Hepatocyte (in vitro differentiated cells): ENCODE measurements at regions not wholly inside any gene's neighbourhood (a gene's known extent, or its start where the extent isn't known, plus 50 kb on each side); places are given as distances from the start of the nearest gene placed in this dataset.

Experiments used
- DNase-seq: peaks from one replicate; pipeline ENCODE4 v3.0.0-alpha.2; 2016; ENCODE audit warnings: low spot score
- H2AFZ ChIP-seq: fragments of 200-600 bp; sonication (generic); 2 replicates; pipeline ENCODE4 v1.6.0; 2016; ENCODE audit warnings: antibody characterized with exemption, mild to moderate bottlenecking
- H3K27ac ChIP-seq: fragments of 200-600 bp; sonication (generic); 2 replicates; pipeline ENCODE4 v1.5.1; 2016; ENCODE audit warnings: mild to moderate bottlenecking
- H3K27me3 ChIP-seq: fragments of 200-600 bp; sonication (generic); 2 replicates; pipeline ENCODE4 v1.6.1; 2016
- H3K36me3 ChIP-seq: fragments of 200-600 bp; sonication (generic); replicated peaks from 2 replicates; pipeline ENCODE4 v1.5.1; 2016; ENCODE audit warnings: low read depth; ENCODE audit not compliant: insufficient read depth
- H3K4me1 ChIP-seq: fragments of 200-600 bp; sonication (generic); 2 replicates; pipeline ENCODE4 v1.5.1; 2016; ENCODE audit warnings: mild to moderate bottlenecking, moderate library complexity; ENCODE audit not compliant: insufficient read depth
- H3K4me2 ChIP-seq: fragments of 200-600 bp; sonication (generic); 2 replicates; pipeline ENCODE4 v1.6.0; 2016
- H3K4me3 ChIP-seq: fragments of 200-600 bp; sonication (generic); 2 replicates; pipeline ENCODE4 v1.5.1; 2016; ENCODE audit warnings: mild to moderate bottlenecking
- H3K79me2 ChIP-seq: fragments of 200-600 bp; sonication (generic); 2 replicates; pipeline ENCODE4 v1.6.0; 2017; ENCODE audit warnings: mild to moderate bottlenecking
- H3K9me2 ChIP-seq: fragments of 200-600 bp; sonication (generic); replicated peaks from 2 replicates; pipeline ENCODE4 v1.6.0; 2017; ENCODE audit warnings: mild to moderate bottlenecking; ENCODE audit not compliant: insufficient read depth
- H3K9me3 ChIP-seq: fragments of 200-600 bp; sonication (generic); 2 replicates; pipeline ENCODE4 v1.5.1; 2016; ENCODE audit warnings: low read depth, mild to moderate bottlenecking
- H4K20me1 ChIP-seq: fragments of 200-600 bp; sonication (generic); 2 replicates; pipeline ENCODE4 v1.6.0; 2016; ENCODE audit warnings: mild to moderate bottlenecking; ENCODE audit not compliant: insufficient read depth, poor library complexity, severe bottlenecking
- EZH2 ChIP-seq: fragments of 200-600 bp; sonication (generic); IDR thresholded peaks from 2 replicates; pipeline ENCODE4 v1.6.1; 2016; ENCODE audit warnings: antibody characterized with exemption, mild to moderate bottlenecking, borderline replicate concordance
- EZH2phosphoT487 ChIP-seq: fragments of 200-600 bp; sonication (generic); IDR thresholded peaks from one replicate; pipeline ENCODE4 v1.6.1; 2018; ENCODE audit warnings: antibody characterized with exemption, mild to moderate bottlenecking, low read depth, moderate library complexity; ENCODE audit not compliant: unreplicated experiment, severe bottlenecking
- WGBS: methylation state at CpG from one replicate; pipeline ENCODE4 v1.1.6; 2016; ENCODE audit warnings: low lambda C conversion rate; ENCODE audit errors: missing lambda C conversion rate; 5-methylcytosine and 5-hydroxymethylcytosine counted together
- TF ChIP-seq, protein P1 (sequence below): fragments of 200-600 bp; sonication (generic); IDR thresholded peaks from 2 replicates; pipeline ENCODE4 v1.5.1; 2016; ENCODE audit warnings: antibody characterized with exemption, mild to moderate bottlenecking; ENCODE audit not compliant: poor library complexity

DNA sequence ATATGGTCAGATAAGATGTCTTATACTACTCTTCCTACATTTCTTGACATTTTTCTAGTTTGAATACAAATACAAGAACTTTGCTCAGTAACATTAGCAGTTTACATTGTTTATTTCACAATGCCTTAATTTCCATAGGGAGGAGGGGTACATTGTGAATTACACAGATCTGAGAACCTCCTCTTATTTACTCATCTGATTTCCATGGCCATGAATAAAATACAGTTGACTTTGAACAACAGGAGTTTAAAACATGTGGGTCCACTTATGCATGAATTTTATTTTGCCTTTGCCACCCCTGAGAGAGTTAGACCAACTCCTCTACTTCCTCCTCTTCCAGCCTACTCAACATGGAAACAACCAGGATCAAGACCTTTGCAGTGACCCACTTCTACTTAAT lies 67.7 kb downstream of the MGST1 start:
- Histone ChIP-seq H4K20me1 (no peaks in the 10 kb centered on the region), H3K4me1 (no peaks in the 10 kb centered on the region), H3K4me3 (no peak overlapping the region), H3K27me3 (no peaks in the 10 kb centered on the region), H3K36me3 (no peaks in the 10 kb centered on the region), H3K79me2 (no peaks in the 10 kb centered on the region), H3K9me2 (no peaks in the 10 kb centered on the region), H3K9me3 (no peaks in the 10 kb centered on the region), H3K4me2 (no peak overlapping the region), H3K27ac (no peak overlapping the region), H2AFZ (no peak overlapping the region)
- TF ChIP-seq EZH2 (no peak), EZH2phosphoT487 (no peak)
- TF ChIP-seq, protein P1, sequence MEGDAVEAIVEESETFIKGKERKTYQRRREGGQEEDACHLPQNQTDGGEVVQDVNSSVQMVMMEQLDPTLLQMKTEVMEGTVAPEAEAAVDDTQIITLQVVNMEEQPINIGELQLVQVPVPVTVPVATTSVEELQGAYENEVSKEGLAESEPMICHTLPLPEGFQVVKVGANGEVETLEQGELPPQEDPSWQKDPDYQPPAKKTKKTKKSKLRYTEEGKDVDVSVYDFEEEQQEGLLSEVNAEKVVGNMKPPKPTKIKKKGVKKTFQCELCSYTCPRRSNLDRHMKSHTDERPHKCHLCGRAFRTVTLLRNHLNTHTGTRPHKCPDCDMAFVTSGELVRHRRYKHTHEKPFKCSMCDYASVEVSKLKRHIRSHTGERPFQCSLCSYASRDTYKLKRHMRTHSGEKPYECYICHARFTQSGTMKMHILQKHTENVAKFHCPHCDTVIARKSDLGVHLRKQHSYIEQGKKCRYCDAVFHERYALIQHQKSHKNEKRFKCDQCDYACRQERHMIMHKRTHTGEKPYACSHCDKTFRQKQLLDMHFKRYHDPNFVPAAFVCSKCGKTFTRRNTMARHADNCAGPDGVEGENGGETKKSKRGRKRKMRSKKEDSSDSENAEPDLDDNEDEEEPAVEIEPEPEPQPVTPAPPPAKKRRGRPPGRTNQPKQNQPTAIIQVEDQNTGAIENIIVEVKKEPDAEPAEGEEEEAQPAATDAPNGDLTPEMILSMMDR = no peak
- no peak for DNase-seq

DNA sequence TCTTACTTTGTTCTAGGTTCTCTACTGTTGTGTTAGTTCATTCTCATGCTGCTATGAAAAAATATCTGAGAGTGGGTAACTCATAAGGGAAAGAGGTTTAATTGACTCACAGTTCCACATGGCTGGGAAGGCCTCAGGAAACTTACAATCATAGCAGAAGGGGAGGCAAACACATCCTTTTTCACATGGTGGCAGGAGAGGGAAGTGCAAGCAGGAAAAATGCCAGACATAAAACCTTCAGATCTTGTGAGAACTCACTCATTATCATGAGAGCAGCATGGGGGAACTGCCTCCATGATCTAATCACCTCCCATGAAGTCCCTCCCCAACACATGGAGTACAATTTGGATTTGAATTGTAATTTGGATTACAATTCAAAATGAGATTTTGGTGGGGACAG lies 69.6 kb downstream of the MGST1 start:
- H3K27ac ChIP-seq = no peak overlapping the region
- H4K20me1 ChIP-seq = no peaks in the 10 kb centered on the region
- TF ChIP-seq, protein P1 = no peak
- TF ChIP-seq EZH2 (no peak), EZH2phosphoT487 (no peak)
- no peaks in the 10 kb centered on the region for H3K27me3 ChIP-seq
- no peaks in the 10 kb centered on the region for H3K4me1 ChIP-seq
- H3K79me2 ChIP-seq = no peaks in the 10 kb centered on the region
- H3K36me3 ChIP-seq = no peaks in the 10 kb centered on the region
- H2AFZ ChIP-seq = no peak overlapping the region
- H3K9me3 ChIP-seq = no peaks in the 10 kb centered on the region
- H3K9me2 ChIP-seq = no peaks in the 10 kb centered on the region
- no peak overlapping the region for H3K4me3 ChIP-seq
- DNase-seq = no peak
- no peak overlapping the region for H3K4me2 ChIP-seq

DNA sequence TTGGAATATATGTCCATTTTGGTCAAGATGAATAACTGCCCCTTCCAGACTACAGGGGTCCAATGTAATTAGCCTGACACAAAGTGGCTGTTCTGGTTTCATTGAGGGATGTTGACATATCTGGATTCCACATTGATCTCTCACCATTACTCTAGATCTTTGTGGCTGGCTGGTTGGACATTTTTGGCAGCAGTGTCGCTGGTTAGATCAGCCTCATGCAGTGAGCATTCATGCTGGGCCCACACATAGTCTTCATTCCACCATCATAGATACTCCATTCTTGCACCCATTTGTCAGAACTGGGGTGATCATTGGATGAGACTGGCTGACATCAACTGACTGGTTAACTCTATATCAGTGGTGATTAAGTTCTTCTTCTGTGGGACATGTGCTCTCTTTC lies 74.4 kb downstream of the MGST1 start:
- H3K9me3 ChIP-seq = no peaks in the 10 kb centered on the region
- no peaks in the 10 kb centered on the region for H3K79me2 ChIP-seq
- H3K27me3 ChIP-seq = no peaks in the 10 kb centered on the region
- no peaks in the 10 kb centered on the region for H3K9me2 ChIP-seq
- no peak overlapping the region for H3K4me3 ChIP-seq
- no peak overlapping the region for H2AFZ ChIP-seq
- no peak overlapping the region for H3K27ac ChIP-seq
- no peak overlapping the region for H3K4me2 ChIP-seq
- no peaks in the 10 kb centered on the region for H3K36me3 ChIP-seq
- no peaks in the 10 kb centered on the region for H3K4me1 ChIP-seq
- WGBS = 72% methylated on average over 1 of the region's 1 CpG
- DNase-seq = no peak
- TF ChIP-seq, protein P1 = no peak
- TF ChIP-seq EZH2 (no peak), EZH2phosphoT487 (no peak)
- H4K20me1 ChIP-seq = no peaks in the 10 kb centered on the region

DNA sequence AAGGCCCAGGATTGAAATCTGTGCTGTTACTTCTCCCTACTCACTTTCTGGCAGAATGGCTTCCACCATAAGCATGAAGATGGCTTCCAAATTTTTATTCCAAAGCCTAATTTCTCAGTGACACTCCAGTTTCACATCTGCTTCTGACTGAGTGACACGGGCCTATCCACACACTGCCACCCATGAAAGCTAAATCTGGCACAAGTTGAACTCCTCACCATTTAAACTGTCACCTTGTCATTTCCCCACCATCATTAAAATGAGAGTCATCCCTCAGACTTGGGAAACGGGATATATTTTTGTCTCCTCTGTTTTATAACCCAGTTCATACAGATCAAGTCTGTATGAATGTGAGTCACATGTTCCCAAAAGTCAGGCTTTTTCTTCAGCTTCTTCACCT lies 77.1 kb downstream of the MGST1 start:
- Histone ChIP-seq H2AFZ (no peak overlapping the region), H3K36me3 (no peaks in the 10 kb centered on the region)

More for the DNA sequence above, 77.1 kb downstream of the MGST1 start:
- Histone ChIP-seq H3K27ac (no peak overlapping the region), H3K79me2 (no peaks in the 10 kb centered on the region), H3K27me3 (no peaks in the 10 kb centered on the region), H4K20me1 (no peaks in the 10 kb centered on the region), H3K4me1 (no peaks in the 10 kb centered on the region), H3K9me3 (no peaks in the 10 kb centered on the region), H3K9me2 (no peaks in the 10 kb centered on the region), H3K4me3 (no peak overlapping the region), H3K4me2 (no peak overlapping the region)
- TF ChIP-seq EZH2phosphoT487 = no peak
- no peak for DNase-seq
- WGBS = 79% methylated on average over 2 of the region's 2 CpGs
